Fibroblast of skin of scalp (primary cell): ENCODE measurements at regions not wholly inside any gene's neighbourhood (a gene's known extent, or its start where the extent isn't known, plus 50 kb on each side); places are given as distances from the start of the nearest gene placed in this dataset.

Experiments used
- DNase-seq: peaks from one replicate; pipeline ENCODE4 v3.0.0-alpha.2; 2013

DNA sequence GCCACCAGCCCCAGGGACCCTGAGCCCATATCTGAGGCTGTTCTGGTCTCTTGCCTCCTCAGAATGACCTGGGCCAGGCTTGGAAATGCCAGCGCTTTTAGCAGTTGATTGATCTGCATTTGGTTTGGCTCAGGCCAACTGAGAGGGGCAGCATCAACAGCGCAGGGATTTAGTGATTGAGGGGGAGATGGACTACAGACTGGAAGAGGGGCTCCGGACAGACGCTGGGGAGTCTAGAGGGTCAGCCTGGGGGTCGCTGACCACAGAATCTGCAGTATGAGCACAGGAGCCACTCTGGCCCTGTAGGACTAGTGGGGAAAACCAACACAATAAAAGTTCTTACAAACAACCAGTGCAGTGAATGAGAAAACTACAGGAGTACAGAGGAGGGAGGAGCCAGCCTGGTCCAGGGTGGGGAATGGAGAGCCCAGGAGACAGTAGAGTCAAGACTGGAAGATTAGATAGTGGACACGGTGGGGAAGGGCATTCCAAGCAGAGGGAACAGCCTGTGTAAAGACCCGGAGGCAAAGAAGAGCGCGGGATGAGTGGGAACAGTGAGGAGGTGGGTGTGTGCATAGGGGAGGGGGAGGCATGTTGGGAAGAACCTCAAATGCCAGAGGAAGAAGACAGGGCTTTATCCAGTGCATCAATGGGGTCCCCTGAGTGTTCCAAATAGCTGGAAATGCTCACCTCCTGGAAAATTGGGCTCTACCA lies 128.9 kb downstream of the MRM1 start:
- no peak for DNase-seq

DNA sequence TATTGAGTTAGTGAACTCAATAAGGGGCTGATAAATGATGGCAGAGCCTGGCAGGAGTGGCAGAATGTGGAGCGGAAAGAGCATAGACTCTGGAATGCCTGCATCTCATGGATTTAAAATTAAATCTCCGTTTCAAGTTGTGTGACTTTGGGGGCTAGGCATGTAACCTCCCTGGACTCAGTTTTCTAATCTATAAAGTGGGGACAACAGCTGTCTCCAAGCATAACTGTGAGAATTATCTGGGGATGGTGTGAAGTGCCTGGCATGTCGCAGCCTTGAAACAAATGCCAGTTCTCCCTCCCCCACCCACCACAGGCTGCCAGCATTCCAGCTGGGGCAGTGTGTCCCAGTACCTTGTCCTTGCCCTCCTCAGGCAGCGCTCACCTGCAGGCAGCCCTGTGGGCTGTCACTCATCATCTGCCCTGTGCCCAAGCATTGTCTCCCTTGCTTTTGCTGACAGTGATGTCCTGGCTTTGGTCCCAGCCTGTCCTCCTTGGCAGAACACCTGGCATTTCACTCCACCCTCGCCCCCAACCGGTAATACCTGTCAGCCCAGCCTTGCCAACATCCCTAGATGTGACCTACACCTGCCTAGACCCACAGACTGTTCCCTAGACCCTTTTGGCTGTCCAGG lies 129.6 kb downstream of the MRM1 start:
- no peak for DNase-seq

DNA sequence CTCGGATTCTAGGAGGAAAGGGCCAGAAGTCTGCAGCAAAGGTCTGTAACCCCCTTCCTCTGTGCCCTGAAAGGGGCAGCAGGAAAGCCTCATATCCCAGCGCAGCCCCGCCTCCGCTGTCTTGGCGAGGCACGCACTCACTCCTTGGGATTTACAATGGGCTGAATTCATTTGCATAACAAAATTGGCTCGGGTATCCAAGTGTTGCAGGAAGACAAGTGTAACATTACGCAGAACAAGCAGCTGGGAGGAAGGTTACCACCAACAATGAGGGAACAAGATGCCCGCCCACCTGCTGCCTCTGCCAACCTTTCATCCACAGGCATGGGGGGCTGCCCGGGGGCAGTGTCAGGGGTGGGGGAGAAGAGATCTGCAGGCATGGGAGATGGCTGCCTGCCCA lies 130.4 kb downstream of the MRM1 start:
- DNase-seq, result no peak

DNA sequence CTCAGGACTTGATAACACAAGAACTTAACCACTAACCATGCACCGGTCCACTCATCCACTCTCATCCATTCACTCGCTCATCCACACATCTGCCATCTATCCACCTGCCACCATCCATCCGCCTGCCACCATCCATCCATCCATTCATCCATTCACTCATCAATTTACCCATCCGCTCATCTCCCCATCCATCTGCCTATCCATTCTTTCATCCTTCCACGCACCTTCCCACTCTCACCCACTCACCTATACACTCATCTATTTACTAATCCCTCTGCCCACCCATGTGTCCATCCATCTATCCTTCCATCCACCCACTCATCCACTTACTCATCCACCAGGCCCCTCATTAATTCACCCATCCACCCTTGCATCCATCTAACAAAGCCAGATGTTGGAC lies 131.0 kb downstream of the MRM1 start:
- no peak for DNase-seq

DNA sequence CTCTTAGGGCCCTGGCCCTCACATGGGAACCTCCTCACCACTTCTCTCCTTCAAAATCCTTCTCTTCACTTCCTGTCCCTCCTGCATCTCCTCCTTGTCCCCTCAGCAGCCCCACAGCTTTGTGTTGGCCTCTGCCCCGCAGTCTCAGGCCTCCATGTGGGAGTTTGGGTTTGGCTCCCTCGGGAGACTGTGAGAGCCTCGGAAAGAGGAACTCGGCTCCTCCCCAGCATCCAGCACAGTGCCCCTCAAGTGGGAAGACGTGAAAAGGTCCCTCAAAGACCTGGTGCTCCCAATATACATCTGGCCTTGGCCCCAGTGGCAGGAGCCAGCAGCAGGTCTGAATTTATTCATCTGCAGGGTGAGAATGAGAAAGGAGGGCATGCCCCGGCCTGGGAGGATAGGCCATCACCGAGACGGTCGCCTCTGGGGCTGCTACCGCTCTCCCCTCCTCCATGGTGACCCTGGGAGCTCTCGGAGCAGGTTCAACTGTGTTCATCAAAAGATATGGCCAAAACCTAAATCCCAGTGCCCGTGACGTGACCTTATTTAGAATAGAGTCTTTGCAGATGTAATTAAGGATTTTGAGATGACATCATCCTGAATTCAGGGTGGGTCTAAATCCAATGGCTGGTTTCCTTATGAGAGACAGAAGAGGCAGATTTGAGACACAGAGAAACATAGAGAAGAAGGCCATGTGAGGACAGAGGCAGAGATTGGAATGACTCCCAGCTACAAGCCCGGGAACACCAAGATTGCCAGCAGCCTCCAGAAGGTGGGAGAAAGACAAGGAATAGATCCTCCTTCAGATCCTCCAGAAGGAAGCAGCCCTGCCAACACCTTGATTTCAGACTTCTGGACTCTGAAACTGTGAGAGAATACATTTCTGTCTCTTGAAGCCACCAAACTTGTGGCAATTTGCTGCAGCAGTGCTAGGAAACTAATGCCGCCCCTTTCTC lies 135.1 kb downstream of the MRM1 start:
- no peak for DNase-seq

DNA sequence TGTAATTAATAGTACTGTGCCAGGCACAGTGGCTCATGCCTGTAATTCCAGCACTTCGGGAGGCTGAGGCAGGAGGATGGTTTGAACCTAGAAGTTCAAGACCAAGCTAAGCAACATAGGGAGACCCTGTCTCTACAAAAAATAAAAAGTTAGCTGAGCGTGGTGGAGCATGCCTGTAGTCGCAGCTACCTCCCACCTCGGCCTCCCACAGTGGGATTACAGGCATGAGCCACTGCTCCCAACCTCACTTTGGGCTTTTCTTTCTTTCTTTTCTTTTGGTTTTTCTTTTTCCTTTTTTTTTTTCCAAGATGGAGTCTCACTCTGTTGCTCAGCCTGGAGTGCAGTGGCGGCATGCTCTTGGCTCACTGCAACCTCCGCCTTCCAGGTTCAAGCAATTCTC lies 137.8 kb downstream of the MRM1 start:
- no peak for DNase-seq

DNA sequence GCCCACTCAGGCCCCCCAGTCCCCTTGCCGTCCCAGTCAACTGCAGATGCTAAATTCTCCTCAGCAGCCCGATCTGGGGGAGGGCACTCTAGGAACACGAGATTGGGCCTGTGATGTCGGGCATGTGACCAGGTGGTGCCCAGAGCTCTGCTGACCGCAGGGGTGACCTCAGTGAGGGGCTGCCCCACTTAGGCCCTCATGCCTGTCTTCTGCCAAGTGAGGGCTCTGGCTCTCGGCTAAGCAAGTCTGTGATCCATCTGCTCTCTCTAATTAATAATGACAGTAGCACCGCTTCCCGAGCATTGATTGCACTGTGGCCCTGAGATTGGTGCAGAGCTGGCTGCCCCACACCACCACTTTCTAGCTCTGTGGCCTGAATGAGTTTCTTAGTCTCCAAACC lies 138.8 kb downstream of the MRM1 start:
- no peak for DNase-seq

DNA sequence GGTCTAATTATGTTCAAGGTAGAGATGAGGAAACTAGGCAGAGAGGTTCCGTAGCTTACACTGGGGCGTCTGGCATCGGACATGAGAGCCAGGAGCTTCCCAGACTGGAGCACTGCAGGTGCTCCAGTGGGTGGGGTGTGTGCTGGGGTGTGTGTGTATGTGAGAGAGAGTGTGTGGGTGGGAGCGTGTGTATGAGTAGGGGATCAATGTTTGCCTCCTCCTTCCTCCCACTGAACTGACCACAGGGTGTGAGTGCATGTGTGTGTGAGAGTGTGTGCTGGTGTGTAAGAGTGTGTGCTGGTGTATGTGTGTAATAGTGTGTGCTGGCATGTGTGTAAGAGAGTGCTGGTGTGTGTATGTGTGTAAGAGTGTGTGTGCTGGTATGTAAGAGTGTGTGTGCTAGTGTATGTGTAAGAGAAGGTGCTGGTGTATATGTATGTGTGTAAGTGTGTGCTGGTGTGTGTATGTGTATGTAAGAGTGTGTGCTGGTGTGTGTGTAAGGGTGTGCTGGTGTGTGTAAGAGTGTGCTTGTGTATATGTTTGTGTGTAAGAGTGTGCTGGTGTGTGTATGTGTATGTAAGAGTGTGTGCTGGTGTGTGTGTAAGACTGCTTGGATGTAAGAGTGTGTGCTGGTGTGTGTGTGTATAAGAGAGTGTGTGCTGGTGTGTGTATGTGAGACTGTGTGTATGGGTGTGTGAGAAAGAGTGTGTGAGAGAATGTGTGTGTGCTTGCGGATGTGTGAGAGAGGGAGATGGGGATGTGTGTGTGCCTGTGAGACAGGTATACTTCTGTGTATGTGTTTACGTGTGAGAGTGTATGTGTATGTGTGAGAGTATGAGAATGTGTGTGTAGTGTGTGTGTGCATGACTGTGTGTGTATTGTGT lies 139.9 kb downstream of the MRM1 start:
- no peak for DNase-seq

DNA sequence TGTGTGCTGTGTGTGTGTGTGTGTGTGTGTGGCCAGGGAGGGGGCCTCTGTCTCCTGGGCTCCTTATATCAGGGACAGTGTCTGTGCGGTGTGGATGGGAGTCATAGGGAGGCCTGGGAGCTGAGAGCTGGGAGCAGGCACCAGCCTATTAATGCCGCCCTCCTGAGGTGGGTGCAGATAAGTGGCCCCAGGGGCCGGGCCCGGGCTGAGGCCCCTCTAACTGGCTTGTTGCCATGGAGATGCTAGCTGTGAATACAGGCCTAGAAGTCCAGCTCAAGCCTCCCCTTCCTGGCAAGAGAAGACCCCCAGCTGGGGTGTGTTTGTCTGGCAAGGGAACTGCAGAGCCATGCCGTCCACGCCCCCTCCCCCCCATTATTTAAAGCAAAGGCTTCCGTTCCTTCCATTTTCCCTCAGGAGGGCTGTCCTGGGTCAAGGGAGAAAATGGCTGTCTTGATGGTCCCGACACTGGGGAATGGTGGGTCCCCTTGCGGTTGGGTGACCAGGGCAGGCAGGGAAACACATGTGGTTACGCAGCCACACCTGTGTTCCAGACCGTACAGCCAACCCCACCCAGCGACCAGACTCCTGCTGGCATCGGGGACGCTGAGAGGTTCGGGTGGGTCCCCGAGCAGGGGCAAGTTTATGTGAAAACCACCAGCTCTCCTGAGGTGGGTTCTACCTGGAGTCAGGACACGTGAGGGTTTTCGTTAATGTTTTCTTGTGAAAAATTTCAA lies 141.1 kb downstream of the MRM1 start:
- no peak for DNase-seq

DNA sequence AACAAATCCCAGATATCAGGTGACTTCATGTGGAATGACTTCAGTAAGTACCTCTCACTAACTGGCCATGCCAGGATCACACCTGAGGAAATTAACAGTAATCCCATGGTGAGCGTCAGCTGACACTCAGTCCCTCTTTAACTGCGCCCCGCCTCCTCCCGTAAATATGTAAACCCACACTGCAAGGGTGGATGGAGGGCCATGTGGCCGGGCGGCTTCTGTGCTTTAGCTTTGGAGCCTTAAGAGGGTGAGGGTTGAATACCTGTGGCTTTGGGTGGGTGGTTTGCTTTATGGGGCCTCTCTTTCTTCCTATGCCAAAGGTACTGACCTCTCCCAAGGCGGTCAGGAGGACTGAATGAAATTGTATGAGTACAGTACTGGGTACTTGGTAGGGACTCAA lies 141.7 kb downstream of the MRM1 start:
- DNase-seq, result no peak

DNA sequence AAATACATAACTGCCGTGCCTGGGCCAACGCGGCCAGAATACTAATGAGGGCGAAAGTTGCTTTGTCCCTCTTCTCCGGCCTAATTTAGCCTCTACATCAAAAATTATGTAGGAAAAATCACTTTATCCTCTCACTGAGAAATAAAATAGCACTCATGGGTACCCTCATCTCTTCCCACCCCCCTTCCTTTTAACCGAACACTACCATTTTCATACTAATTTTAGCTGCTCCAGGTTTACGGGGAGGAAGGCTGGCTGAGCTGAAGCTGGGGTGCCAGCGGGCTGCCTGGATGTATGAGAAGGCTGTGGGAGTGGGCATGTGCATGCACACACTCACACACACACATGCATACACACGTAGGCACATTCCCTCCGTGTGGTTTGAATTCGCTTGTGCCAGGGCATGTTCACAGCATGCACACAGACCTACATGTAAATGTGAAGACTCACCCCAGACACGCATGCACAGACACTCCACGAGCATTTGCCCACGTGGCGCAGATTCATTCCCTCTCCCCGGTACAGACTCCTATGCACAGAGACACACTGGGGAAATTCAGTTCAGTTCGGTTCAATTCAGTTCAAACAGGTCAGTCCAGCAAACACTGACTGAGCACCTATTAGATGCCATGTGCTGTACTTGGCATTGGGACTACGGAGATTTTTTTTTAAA lies 145.1 kb downstream of the MRM1 start:
- DNase-seq, result no peak

DNA sequence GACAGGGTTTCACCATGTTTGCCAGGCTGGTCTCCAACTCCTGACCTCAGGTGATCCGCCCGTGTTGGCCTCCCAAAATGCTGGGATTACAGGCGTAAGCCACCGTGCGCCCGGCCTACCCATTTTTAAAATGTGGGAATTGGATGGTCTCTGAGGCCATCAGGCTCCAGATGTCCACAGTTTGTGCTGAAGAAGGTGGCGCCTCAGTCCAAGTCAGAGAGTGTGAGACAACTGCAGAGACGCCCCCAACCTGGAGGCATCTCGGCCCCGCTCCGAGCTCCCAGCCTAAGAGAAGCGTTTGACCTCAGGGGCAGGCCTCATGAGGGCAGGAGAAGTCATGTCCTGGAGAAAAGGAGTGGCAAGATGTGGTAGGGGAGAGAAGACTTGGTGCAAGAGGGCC lies 146.5 kb downstream of the MRM1 start:
- no peak for DNase-seq

DNA sequence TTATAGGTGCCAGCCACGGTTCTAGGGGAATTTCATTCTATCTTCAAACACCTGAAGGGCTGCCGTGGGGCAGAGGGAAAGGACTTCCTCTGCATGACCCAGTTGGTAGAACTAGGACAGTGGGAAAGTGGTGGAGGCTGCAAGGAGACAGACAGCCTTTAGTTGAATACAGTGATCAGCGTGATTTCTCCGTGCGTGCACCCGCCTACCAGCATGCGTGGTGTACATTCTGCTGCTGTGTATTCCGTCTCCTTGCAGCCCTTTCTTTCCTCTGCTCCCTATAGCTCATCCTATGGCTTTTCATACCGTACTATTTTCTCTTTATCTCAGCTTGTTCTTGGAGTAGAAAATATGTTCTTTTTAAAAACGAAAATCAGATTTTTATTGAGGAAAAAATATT lies 146.9 kb downstream of the MRM1 start:
- DNase-seq, result no peak

DNA sequence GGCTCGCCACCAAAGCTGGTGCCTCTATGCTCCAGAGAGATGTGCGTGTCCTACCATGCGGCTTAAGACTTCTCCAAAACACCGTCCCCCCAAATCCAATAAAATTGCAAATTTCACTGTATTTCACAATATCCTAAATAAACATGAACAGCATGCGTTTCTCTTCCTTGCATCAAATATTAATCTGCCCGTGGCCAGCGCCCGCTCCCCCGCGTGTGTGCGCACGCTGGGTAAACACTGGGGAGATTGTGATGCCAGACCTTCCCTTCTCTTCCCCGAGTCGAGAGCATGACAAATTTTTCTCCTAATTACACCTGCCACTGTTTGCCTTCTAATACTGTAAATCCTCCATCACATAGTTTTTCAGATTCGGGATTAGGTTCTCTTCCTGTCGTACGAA lies 148.1 kb downstream of the MRM1 start:
- DNase-seq, result no peak

DNA sequence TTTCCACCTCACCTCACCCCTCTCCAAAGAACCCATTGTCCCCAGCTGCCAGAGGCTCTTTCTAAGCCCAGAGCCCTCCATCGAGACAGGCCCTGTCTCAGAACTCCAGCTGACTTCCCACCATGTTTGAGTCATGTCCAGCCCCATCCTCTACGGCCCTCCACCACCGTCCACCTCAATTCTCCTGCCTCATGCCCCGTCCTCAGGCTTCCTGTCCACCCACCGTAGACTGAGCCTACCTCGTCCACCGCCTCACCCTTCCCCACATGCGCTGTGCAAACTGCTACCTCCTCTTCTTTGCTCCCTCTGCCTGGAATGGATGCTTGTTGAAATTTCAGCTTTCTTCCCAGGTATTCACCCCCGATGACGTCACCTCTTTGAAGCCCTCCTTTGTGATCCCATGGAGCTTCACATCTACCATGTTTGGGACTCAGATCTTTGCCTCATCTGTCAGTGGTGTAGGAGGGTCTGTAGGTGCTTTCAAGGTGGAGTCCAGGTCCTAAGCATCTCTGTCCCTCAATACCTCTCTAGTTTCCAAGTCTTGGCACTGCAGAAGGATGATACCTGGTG lies 149.0 kb downstream of the MRM1 start:
- DNase-seq, result no peak

DNA sequence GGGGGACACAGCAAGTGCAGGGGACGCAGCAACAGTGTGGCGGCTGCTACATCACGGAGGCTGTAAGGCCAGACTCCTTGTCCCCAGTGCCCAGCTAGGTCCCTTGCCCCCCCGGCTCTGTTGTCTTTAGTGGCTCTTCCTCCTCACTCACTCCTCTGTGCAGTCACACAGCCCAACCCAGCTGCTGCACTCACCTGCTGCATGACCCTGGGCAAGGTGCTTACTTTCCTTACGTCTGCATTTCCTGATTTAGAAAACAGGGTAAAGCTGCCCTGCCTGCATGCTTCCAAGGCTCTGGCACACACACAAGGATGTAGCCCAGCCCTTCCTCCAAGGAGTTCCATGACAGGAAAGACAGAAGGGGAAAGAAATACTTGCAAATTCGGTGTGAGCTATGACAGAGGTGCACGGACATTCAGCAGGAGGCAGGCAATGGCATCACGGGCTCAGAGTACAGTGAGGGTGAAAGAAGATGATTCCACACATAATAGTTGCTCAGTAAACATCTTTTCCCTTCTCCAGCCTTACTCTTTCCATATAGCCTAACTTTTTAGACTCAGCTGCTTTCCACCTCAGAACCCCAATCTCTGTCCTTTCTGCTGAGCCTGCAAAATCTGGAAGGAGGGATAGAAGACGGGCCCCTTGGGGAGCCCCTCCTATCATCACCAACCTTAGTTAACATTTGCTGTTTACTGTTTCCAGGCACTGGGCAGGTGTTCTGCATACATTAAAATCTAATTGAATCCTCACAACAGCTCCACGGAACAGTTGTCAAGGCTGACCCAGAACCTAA lies 150.9 kb downstream of the MRM1 start:
- DNase-seq, result no peak

DNA sequence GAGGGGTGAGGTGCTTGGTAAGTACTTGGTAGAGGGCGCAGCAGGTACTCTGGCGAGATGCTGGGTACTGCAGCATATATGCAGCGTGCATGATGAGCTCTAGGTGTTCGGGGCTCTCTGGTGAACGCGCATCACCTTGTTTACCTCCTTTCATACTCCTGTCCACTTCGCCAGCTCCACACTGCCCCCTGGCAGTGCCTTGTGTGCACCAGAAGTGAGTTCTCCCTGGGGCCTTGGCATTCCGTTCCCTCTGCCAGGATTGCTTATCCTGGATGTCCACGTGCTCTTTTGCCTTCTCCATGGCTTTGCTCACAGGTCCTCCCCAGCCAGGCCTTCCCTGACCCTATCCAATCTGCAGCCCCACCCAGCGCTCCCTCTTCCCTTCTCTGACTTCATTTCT lies 154.2 kb downstream of the MRM1 start:
- DNase-seq, result no peak

DNA sequence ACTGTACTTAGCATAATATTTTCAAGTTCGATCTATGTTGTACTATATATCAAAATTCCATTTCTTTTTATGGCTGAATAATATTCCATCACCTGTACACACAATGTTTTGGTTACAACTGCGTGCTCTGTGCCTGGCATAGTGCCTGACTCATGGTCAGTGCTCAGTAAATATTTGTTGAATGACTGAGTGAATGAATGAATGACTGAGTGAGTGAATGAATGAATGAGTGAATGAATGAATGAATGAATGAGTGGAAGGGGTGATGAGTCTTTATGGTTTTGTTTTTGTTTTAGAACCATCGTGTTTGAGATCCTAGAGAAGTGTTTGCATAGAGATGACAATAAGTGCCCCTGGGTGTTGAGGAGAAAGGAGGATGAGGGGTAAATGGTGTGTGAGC lies 155.3 kb downstream of the MRM1 start:
- DNase-seq, result no peak

DNA sequence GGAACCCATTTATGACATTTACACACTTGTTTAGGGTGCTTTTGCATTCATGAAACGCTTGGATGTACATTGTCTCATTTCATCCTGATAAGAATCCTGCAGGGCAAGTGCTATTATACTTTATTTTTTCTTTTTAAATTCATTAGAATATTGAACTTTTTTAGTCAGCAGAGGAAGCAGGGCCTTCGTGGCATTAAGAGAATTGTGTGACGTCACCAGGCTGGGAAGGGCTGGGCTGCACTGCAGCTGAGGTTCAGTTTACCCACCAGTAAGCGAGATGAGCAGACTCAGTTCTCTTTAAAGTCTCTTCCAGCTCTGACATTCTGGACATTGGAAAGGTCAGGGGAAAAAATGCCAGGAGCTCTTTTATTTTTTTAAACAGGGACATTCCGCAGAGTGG lies 159.0 kb downstream of the MRM1 start:
- DNase-seq, result no peak
